LNCaP clone FGC (cell line): ENCODE measurements at regions not wholly inside any gene's neighbourhood (a gene's known extent, or its start where the extent isn't known, plus 50 kb on each side); places are given as distances from the start of the nearest gene placed in this dataset.

Experiments used
- DNase-seq: peaks from one replicate; pipeline ENCODE4 v3.0.0-alpha.2; 2011; ENCODE audit warnings: low read depth
- H3K4me3 ChIP-seq: 2 replicates; pipeline ENCODE4 v1.5.1; 2011; ENCODE audit warnings: mild to moderate bottlenecking, low read depth, low read length, control low read depth
- TF ChIP-seq, protein P1 (sequence below): IDR thresholded peaks from 2 replicates; pipeline ENCODE4 v1.5.1; 2012; ENCODE audit warnings: mild to moderate bottlenecking; ENCODE audit not compliant: control insufficient read depth, insufficient read depth; ENCODE audit errors: extremely low read depth

DNA sequence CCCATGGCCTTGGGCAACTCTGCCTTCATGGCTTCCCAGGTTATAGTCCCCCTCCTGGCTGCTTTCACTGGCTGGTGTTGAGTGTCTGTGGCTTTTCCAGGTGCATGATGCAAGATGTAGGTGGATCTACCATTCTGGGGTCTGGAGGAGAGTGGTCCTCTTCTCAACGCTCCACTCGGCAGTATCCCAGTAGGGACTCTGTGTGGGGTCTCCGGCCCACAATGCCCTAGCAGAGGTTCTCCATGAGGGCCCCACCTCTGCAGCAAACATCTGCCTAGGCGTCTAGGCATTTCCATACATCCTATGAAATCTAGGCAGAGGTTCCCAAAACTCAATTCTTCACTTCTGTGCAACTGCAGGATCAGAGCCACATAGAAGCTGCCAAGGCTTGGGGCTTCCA, 763.4 kb upstream of the EPHA5 start:
- H3K4me3 ChIP-seq = no peak overlapping the region
- TF ChIP-seq, protein P1, sequence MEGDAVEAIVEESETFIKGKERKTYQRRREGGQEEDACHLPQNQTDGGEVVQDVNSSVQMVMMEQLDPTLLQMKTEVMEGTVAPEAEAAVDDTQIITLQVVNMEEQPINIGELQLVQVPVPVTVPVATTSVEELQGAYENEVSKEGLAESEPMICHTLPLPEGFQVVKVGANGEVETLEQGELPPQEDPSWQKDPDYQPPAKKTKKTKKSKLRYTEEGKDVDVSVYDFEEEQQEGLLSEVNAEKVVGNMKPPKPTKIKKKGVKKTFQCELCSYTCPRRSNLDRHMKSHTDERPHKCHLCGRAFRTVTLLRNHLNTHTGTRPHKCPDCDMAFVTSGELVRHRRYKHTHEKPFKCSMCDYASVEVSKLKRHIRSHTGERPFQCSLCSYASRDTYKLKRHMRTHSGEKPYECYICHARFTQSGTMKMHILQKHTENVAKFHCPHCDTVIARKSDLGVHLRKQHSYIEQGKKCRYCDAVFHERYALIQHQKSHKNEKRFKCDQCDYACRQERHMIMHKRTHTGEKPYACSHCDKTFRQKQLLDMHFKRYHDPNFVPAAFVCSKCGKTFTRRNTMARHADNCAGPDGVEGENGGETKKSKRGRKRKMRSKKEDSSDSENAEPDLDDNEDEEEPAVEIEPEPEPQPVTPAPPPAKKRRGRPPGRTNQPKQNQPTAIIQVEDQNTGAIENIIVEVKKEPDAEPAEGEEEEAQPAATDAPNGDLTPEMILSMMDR = no peak
- no peak for DNase-seq

DNA sequence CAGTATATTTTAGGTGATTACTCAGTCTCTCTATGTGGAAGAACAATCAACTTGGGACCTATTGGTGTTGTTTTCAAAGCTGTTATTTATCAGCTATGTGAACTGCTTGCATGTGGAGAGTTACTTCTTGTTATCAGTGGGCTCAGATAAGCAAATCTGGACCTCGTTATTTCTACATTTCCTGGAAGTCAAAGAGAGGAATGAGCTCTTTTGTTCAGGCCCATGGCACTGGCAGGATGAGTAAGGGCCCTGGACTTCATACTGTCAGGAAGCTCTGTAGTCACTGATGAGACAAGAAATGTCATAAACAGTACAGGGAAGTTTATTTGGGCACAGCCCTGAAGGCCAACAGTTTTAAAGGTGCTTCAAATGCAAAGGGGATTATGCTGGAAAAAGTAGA, 760.6 kb upstream of the EPHA5 start:
- no peak for DNase-seq
- no peak overlapping the region for H3K4me3 ChIP-seq
- TF ChIP-seq, protein P1 = no peak

DNA sequence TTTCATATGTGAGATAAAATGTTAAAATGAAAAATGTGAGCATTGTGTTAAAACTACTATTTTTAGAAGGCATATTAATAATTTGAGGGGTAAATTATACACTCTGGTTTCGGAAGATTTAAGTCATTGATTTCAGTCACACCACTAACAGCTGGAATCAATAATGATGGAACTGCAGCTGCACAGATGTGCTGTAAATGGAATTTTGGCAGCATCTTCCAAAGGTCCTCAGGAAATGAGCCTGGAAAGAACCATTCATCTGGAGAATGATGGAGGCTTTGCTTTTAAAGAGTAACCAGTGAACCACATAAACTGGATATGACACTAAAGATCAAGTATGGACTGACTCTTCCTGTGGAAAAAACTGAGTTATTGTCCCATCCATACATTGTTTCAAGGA, 759.0 kb upstream of the EPHA5 start:
- no peak for DNase-seq
- TF ChIP-seq, protein P1 = no peak

DNA sequence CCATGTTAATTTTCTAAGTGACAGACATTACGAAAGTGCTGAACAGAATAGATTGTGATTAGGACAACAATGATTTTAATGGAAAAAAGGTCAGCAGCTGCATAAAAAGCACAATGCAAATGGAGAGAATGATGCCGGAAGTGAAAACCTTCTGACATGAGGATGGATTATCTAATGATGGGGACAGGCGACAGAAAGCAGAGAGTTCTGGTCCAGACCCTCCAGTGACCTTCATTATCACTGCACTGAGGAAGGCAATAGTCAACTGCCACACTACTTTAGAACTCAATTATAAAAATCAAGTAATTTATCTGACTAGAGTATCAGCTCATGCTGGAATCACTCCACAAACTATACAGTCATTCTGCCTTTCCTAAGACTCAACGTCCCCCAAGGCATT, 746.1 kb upstream of the EPHA5 start:
- no peak for DNase-seq
- TF ChIP-seq, protein P1 = no peak
- H3K4me3 ChIP-seq = no peak overlapping the region

More for the DNA sequence above, 759.0 kb upstream of the EPHA5 start:
- H3K4me3 ChIP-seq = no peak overlapping the region

DNA sequence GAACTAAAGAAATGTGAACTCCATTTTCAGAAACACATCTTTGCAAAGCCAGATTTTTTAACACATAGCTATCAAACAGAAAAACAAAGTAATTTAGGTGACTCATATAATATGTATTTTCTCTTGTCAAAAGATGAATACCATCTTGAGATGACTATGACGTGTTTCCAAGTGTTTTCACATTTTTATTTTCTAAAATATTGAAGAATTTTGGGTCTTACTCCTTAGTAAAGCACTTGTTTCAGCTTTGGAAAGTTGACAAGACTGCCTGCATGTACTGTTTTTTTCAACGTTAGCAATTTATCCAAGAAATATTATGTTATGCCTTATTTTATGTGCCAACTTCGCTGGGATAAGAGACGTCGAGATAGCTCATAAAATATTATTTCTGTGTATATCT, 733.9 kb upstream of the EPHA5 start:
- no peak for DNase-seq
- no peak overlapping the region for H3K4me3 ChIP-seq
- TF ChIP-seq, protein P1 = no peak

DNA sequence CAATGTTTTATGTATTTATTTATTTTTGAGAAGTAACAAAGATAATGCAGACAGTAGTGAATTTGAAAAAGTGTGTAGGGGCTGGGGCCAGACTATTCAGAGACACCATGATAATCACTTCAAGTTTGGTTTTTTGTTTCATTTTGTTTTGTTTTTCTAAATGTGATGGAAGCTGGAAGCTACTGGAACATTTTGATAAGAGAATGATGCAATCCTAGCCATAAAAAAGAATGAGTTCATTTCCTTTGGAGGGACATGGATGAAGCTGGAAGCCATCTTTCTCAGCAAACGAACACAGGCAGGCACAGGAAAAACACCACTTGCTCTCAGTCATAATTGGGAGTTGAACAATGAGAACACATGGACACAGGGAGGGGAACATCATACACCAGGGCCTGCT, 706.6 kb upstream of the EPHA5 start:
- no peak for DNase-seq

GRCh38 chr4:66376396-66376795, 706.1 kb upstream of the EPHA5 start:
- DNase-seq = no peak
- TF ChIP-seq, protein P1 = no peak
- no peak overlapping the region for H3K4me3 ChIP-seq

More for the DNA sequence above, 706.6 kb upstream of the EPHA5 start:
- TF ChIP-seq, protein P1 = no peak
- no peak overlapping the region for H3K4me3 ChIP-seq
